ENCODE measurements at regions not wholly inside any gene's neighbourhood (a gene's known extent, or its start where the extent isn't known, plus 50 kb on each side); places are given as distances from the start of the nearest gene placed in this dataset.

- TF ChIP-seq CTCF (IDR thresholded peaks at IDR 0.05), result no peak
- TF ChIP-seq EP300 (IDR thresholded peaks at IDR 0.05), result no peak
These were observed 189.9 kb downstream of the UBE2E3 start for GRCh38 chr2:181170256-181170655.
